HCT116 (cell line): ENCODE measurements at regions not wholly inside any gene's neighbourhood (a gene's known extent, or its start where the extent isn't known, plus 50 kb on each side); places are given as distances from the start of the nearest gene placed in this dataset.

Experiments used
- ATAC-seq: fragments of 200-7000 bp; cut with Tn5 transposase; 2 replicates; pipeline ENCODE4 v1.9.1; 2020; ENCODE audit warnings: mild to moderate bottlenecking, moderate library complexity
- BruUV-seq: library from RNA; stranded (reverse); fragments of 400-500 nt; replicated peaks from 2 replicates; lab custom pipeline; 2021; lab: Mats Ljungman, UMichigan
- CTCF ChIA-PET: fragments of 300-600 bp; sonication (Branson Sonifier 250); formaldehyde crosslinking; loops from one replicate; lab custom pipeline; 2021; ENCODE audit warnings: antibody characterized with exemption; lab: Charles Lee
- POLR2A ChIA-PET: fragments of 300-600, 350-600 bp; sonication (Branson Sonifier 250); formaldehyde crosslinking; loops from one replicate; lab custom pipeline; 2021; ENCODE audit warnings: antibody characterized with exemption; lab: Charles Lee
- RAD21 ChIA-PET, 2 experiments: fragments of 300-600 bp; sonication (Branson Sonifier 250); formaldehyde crosslinking; loops; one replicate each; lab custom pipeline; 2023; ENCODE audit warnings: low total read pairs in 2 of 2; ENCODE audit not compliant: uncharacterized antibody in 2 of 2, unreplicated experiment in 2 of 2, low non-redundant PET in 1 of 2; lab: Charles Lee
- DNase-seq: peaks from one replicate; pipeline ENCODE4 v3.0.0-alpha.2; 2010; ENCODE audit warnings: low read depth, low spot score
- H2AFZ ChIP-seq: fragments of 200-600 bp; shearing (Covaris generic), sonication (generic); 2 replicates; pipeline ENCODE4 v1.6.1; 2017; ENCODE audit warnings: low read depth, mixed run types, mixed read lengths, antibody characterized with exemption, low read length; ENCODE audit not compliant: poor library complexity, severe bottlenecking
- H3K27ac ChIP-seq: 2 replicates; pipeline ENCODE4 v1.5.1; 2012; ENCODE audit warnings: low read depth, low read length
- H3K27me3 ChIP-seq: fragments of 200-600 bp; sonication (generic); 2 replicates; pipeline ENCODE4 v1.6.1; 2016; ENCODE audit warnings: mixed run types, low read length, mixed read lengths; ENCODE audit not compliant: insufficient read depth
- H3K36me3 ChIP-seq, 2 experiments: fragments of 200-500 bp in 1 of 2; fragments of 200-600 bp in 1 of 2; sonication (Bioruptor generic) in 1 of 2; sonication (generic) in 1 of 2; 2 replicates each; pipeline versions ENCODE4 v1.5.1 to v1.6.1; 2014 to 2016; ENCODE audit warnings: low read length in 2 of 2, inconsistent platforms in 1 of 2, mixed read lengths in 1 of 2, mixed run types in 1 of 2; ENCODE audit not compliant: insufficient read depth in 2 of 2, control insufficient read depth in 1 of 2
- H3K4me1 ChIP-seq, 2 experiments: fragments of 200-600 bp in 1 of 2; sonication (generic) in 1 of 2; 2 replicates each; pipeline versions ENCODE4 v1.5.1 to v1.6.1; 2012 to 2017; ENCODE audit warnings: low read length in 2 of 2, inconsistent platforms in 1 of 2, mild to moderate bottlenecking in 1 of 2, mixed read lengths in 1 of 2, mixed run types in 1 of 2, moderate library complexity in 1 of 2; ENCODE audit not compliant: insufficient read depth in 2 of 2, control insufficient read depth in 1 of 2
- H3K4me2 ChIP-seq: fragments of 200-600 bp; sonication (generic); 2 replicates; pipeline ENCODE4 v1.6.1; 2017; ENCODE audit warnings: mixed run types, low read length, mixed read lengths
- H3K4me3 ChIP-seq, 2 experiments: fragments of 200-600 bp in 1 of 2; sonication (generic) in 1 of 2; replicated peaks in 1 of 2; 2 replicates each; pipeline ENCODE4 v1.5.1; 2011 to 2016; ENCODE audit warnings: low read length in 2 of 2, control low read depth in 1 of 2, low read depth in 1 of 2, mild to moderate bottlenecking in 1 of 2, mixed read lengths in 1 of 2, mixed run types in 1 of 2
- H3K79me2 ChIP-seq: fragments of 200-600 bp; sonication (generic); 2 replicates; pipeline ENCODE4 v1.6.1; 2017; ENCODE audit warnings: mild to moderate bottlenecking, mixed run types, low read length, moderate library complexity, mixed read lengths; ENCODE audit not compliant: insufficient read depth
- H3K9ac ChIP-seq: fragments of 200-600 bp; sonication (generic); 2 replicates; pipeline ENCODE4 v1.6.1; 2016; ENCODE audit warnings: low read length, mixed read lengths
- H3K9me2 ChIP-seq: fragments of 200-600 bp; sonication (generic), shearing (Covaris generic); 2 replicates; pipeline ENCODE4 v1.6.1; 2017; ENCODE audit warnings: mixed run types, mild to moderate bottlenecking, moderate library complexity; ENCODE audit not compliant: insufficient read depth
- H3K9me3 ChIP-seq, 2 experiments: fragments of 200-500 bp in 1 of 2; fragments of 200-600 bp in 1 of 2; sonication (Bioruptor generic) in 1 of 2; sonication (generic) in 1 of 2; 2 replicates each; pipeline ENCODE4 v1.6.1; 2014 to 2017; ENCODE audit warnings: low read length in 2 of 2, mixed read lengths in 2 of 2, inconsistent platforms in 1 of 2, low read depth in 1 of 2, mild to moderate bottlenecking in 1 of 2, mixed run types in 1 of 2, moderate library complexity in 1 of 2; ENCODE audit not compliant: control insufficient read depth in 1 of 2, insufficient read depth in 1 of 2
- H4K20me1 ChIP-seq: fragments of 200-600 bp; sonication (generic), shearing (Covaris generic); 2 replicates; pipeline ENCODE4 v1.6.1; 2017; ENCODE audit warnings: mixed run types, mild to moderate bottlenecking, moderate library complexity; ENCODE audit not compliant: insufficient read depth
- ATF3 ChIP-seq: IDR thresholded peaks from 2 replicates; pipeline ENCODE4 v1.6.1; 2012
- CEBPB ChIP-seq: IDR thresholded peaks from 2 replicates; pipeline ENCODE4 v1.6.1; 2012; ENCODE audit warnings: low read depth
- CTCF ChIP-seq, 3 experiments: fragments of 200-600 bp in 1 of 3; sonication (generic) in 1 of 3; IDR thresholded peaks in 2 of 3; conservative IDR thresholded peaks in 1 of 3; 2 replicates each; pipeline ENCODE4 v1.5.1; 2012 to 2017; ENCODE audit warnings: low read depth in 2 of 3, low read length in 2 of 3, antibody characterized with exemption in 1 of 3, borderline replicate concordance in 1 of 3, control low read depth in 1 of 3, mild to moderate bottlenecking in 1 of 3, mixed read lengths in 1 of 3, mixed run types in 1 of 3, moderate library complexity in 1 of 3; ENCODE audit not compliant: insufficient read depth in 1 of 3
- EGR1 ChIP-seq: IDR thresholded peaks from 2 replicates; pipeline ENCODE4 v1.6.1; 2012; ENCODE audit warnings: low read depth
- ELF1 ChIP-seq: IDR thresholded peaks from 2 replicates; pipeline ENCODE4 v1.6.1; 2012; ENCODE audit warnings: low read depth, borderline replicate concordance
- EZH2phosphoT487 ChIP-seq: fragments of 200-600 bp; IDR thresholded peaks from 2 replicates; pipeline ENCODE4 v1.6.1; 2018; ENCODE audit warnings: antibody characterized with exemption, borderline replicate concordance
- FOSL1 ChIP-seq: IDR thresholded peaks from 2 replicates; pipeline ENCODE4 v1.6.1; 2012; ENCODE audit warnings: low read depth
- JUND ChIP-seq: IDR thresholded peaks from 2 replicates; pipeline ENCODE4 v1.6.1; 2012
- POLR2AphosphoS5 ChIP-seq: IDR thresholded peaks from 2 replicates; pipeline ENCODE4 v1.6.1; 2011; ENCODE audit warnings: mild to moderate bottlenecking, low read depth, low read length, moderate library complexity
- RAD21 ChIP-seq: IDR thresholded peaks from 2 replicates; pipeline ENCODE4 v1.6.1; 2012; ENCODE audit warnings: low read depth, mild to moderate bottlenecking
- SIN3A ChIP-seq: IDR thresholded peaks from 2 replicates; pipeline ENCODE4 v1.6.1; 2012; ENCODE audit warnings: low read depth
- SP1 ChIP-seq: IDR thresholded peaks from 2 replicates; pipeline ENCODE4 v1.6.1; 2012; ENCODE audit warnings: low read depth
- SRF ChIP-seq: IDR thresholded peaks from 2 replicates; pipeline ENCODE4 v1.6.1; 2012; ENCODE audit warnings: low read depth
- TCF7L2 ChIP-seq: IDR thresholded peaks from 2 replicates; pipeline ENCODE4 v1.7.0; 2011; ENCODE audit warnings: borderline replicate concordance, inconsistent platforms; ENCODE audit not compliant: insufficient read depth, insufficient read length; ENCODE audit errors: extremely low read depth
- YY1 ChIP-seq: IDR thresholded peaks from 2 replicates; pipeline ENCODE4 v1.6.1; 2011; ENCODE audit warnings: low read length, low read depth, moderate library complexity, mild to moderate bottlenecking; ENCODE audit not compliant: insufficient replicate concordance; ENCODE audit errors: extremely low read depth
- ZFX ChIP-seq: fragments of 450-650 bp; IDR thresholded peaks from 2 replicates; pipeline ENCODE4 v1.6.1; 2017
- ZNF274 ChIP-seq: fragments of 200-500 bp; sonication (Bioruptor generic); IDR thresholded peaks from 2 replicates; pipeline ENCODE4 v1.6.1; 2014; ENCODE audit warnings: mild to moderate bottlenecking, low read depth, low read length, inconsistent platforms
- intact Hi-C: fragments of 100-400 bp; cut with micrococcal nuclease; formaldehyde crosslinking; loops from 2 replicates; pipeline ENCODE4 v1.10.0; 2022
- TF ChIP-seq, protein P1 (sequence below): IDR thresholded peaks from 2 replicates; pipeline ENCODE4 v1.6.1; 2012
- TF ChIP-seq, protein P2 (sequence below): IDR thresholded peaks from 2 replicates; pipeline ENCODE4 v1.6.1; 2011; ENCODE audit warnings: mild to moderate bottlenecking, low read length, moderate library complexity; ENCODE audit not compliant: insufficient replicate concordance; ENCODE audit errors: extremely low read depth

GRCh38 chrX:102866981-102867656 lies 70.0 kb upstream of the RAB40AL start:
- intact Hi-C loops: no loop called here
- no peaks in the 10 kb centered on the region for H3K79me2 ChIP-seq
- H3K9ac ChIP-seq: no peak overlapping the region
- BruUV-seq: no TSS peak
- POLR2A ChIA-PET: no interaction called here
- H3K27me3 ChIP-seq: no peaks in the 10 kb centered on the region
- no peak for ATAC-seq
- no peaks in the 10 kb centered on the region for H3K4me1 ChIP-seq
- H3K4me2 ChIP-seq: no peak overlapping the region
- DNase-seq: no peak
- H3K9me3 ChIP-seq: no peaks in the 10 kb centered on the region
- H4K20me1 ChIP-seq: no peaks in the 10 kb centered on the region
- CTCF ChIA-PET: no interaction called here
- H3K9me2 ChIP-seq: no peaks in the 10 kb centered on the region
- no peaks in the 10 kb centered on the region for H3K36me3 ChIP-seq
- TF ChIP-seq CEBPB (no peak), ZFX (no peak), SP1 (no peak), FOSL1 (no peak), POLR2AphosphoS5 (no peak), SIN3A (no peak), SRF (no peak), RAD21 (no peak), ZNF274 (no peak), JUND (no peak), YY1 (no peak), EZH2phosphoT487 (no peak), TCF7L2 (no peak), CTCF (IDR thresholded peaks at IDR 0.05 in 2 of 3, conservative IDR thresholded peaks at IDR 0.05 in 1 of 3; ENCODE audit: borderline replicate concordance in 1 of 3, insufficient read depth in 1 of 3, low read depth in 2 of 3, low read length in 2 of 3) (no peak), EGR1 (no peak), ATF3 (no peak), ELF1 (no peak)
- TF ChIP-seq, protein P1, sequence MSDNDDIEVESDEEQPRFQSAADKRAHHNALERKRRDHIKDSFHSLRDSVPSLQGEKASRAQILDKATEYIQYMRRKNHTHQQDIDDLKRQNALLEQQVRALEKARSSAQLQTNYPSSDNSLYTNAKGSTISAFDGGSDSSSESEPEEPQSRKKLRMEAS: no peak
- TF ChIP-seq, protein P2, sequence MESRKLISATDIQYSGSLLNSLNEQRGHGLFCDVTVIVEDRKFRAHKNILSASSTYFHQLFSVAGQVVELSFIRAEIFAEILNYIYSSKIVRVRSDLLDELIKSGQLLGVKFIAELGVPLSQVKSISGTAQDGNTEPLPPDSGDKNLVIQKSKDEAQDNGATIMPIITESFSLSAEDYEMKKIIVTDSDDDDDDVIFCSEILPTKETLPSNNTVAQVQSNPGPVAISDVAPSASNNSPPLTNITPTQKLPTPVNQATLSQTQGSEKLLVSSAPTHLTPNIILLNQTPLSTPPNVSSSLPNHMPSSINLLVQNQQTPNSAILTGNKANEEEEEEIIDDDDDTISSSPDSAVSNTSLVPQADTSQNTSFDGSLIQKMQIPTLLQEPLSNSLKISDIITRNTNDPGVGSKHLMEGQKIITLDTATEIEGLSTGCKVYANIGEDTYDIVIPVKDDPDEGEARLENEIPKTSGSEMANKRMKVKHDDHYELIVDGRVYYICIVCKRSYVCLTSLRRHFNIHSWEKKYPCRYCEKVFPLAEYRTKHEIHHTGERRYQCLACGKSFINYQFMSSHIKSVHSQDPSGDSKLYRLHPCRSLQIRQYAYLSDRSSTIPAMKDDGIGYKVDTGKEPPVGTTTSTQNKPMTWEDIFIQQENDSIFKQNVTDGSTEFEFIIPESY: no peak
- no peak overlapping the region for H3K4me3 ChIP-seq
- H3K27ac ChIP-seq: no peak overlapping the region
- RAD21 ChIA-PET: no interaction called here
- H2AFZ ChIP-seq: no peak overlapping the region
